Parathyroid adenoma (tissue), 2 donors: ENCODE measurements at regions not wholly inside any gene's neighbourhood (a gene's known extent, or its start where the extent isn't known, plus 50 kb on each side); places are given as distances from the start of the nearest gene placed in this dataset.

Experiments used
- H2AFZ ChIP-seq: fragments of 300-600 bp; sonication (generic); one replicate; pipeline ENCODE4 v1.7.0; 2017; ENCODE audit warnings: antibody characterized with exemption, mild to moderate bottlenecking
- H3K27ac ChIP-seq: fragments of 300-600 bp; sonication (generic); one replicate; pipeline ENCODE4 v1.7.0; 2017
- H3K27me3 ChIP-seq: fragments of 300-600 bp; sonication (generic); one replicate; pipeline ENCODE4 v1.7.0; 2017; ENCODE audit warnings: low read length; ENCODE audit not compliant: control insufficient read depth, insufficient read depth
- H3K36me3 ChIP-seq: fragments of 300-600 bp; sonication (generic); one replicate; pipeline ENCODE4 v1.7.0; 2017; ENCODE audit warnings: low read length; ENCODE audit not compliant: control insufficient read depth, insufficient read depth
- H3K4me1 ChIP-seq: fragments of 300-600 bp; sonication (generic); one replicate; pipeline ENCODE4 v1.7.0; 2017; ENCODE audit warnings: control low read depth
- H3K4me2 ChIP-seq: fragments of 300-600 bp; sonication (generic); one replicate; pipeline ENCODE4 v1.7.0; 2017; ENCODE audit warnings: low read length
- H3K4me3 ChIP-seq: fragments of 300-600 bp; sonication (generic); one replicate; pipeline ENCODE4 v1.7.0; 2017; ENCODE audit warnings: low read depth, low read length
- H3K79me2 ChIP-seq: fragments of 300-600 bp; sonication (generic); one replicate; pipeline ENCODE4 v1.7.0; 2017; ENCODE audit warnings: control low read depth
- H3K9ac ChIP-seq: fragments of 300-600 bp; sonication (generic); one replicate; pipeline ENCODE4 v1.7.0; 2017; ENCODE audit warnings: mild to moderate bottlenecking
- H3K9me3 ChIP-seq: fragments of 300-600 bp; sonication (generic); one replicate; pipeline ENCODE4 v1.7.0; 2017; ENCODE audit warnings: low read length; ENCODE audit not compliant: control insufficient read depth
- TF ChIP-seq, protein P1 (sequence below): fragments of 300-600 bp; sonication (generic); IDR thresholded peaks from one replicate; pipeline ENCODE4 v1.7.0; 2017; ENCODE audit warnings: antibody characterized with exemption, mild to moderate bottlenecking
- donor health status: primary hyperparathyroidism.

DNA sequence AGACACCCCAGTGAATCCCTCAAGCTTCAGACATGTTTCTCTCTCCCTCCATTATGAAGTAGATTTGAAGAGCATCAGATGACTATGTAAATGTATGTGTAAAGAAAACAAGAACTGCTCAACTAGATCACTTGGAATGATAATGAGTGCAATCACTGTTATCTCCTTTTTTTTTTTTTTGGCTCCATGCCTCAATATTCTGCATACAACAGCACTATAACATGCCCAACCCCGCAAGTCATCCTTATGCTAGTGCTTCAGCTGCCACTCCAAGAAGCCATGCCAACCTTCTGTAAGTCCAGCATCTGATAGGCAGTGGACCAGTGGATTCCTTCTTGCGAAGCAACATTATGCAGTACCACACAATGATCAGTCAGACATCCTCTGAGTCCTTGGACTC is 133.7 kb downstream of the TFPI2 start:
- Histone ChIP-seq H2AFZ (no peak overlapping the region), H3K27ac (no peak overlapping the region), H3K36me3 (no peaks in the 10 kb centered on the region), H3K4me3 (no peak overlapping the region), H3K9ac (no peak overlapping the region), H3K4me1 (no peaks in the 10 kb centered on the region), H3K4me2 (no peak overlapping the region), H3K27me3 (no peaks in the 10 kb centered on the region), H3K79me2 (no peaks in the 10 kb centered on the region), H3K9me3 (no peaks in the 10 kb centered on the region)
- TF ChIP-seq, protein P1, sequence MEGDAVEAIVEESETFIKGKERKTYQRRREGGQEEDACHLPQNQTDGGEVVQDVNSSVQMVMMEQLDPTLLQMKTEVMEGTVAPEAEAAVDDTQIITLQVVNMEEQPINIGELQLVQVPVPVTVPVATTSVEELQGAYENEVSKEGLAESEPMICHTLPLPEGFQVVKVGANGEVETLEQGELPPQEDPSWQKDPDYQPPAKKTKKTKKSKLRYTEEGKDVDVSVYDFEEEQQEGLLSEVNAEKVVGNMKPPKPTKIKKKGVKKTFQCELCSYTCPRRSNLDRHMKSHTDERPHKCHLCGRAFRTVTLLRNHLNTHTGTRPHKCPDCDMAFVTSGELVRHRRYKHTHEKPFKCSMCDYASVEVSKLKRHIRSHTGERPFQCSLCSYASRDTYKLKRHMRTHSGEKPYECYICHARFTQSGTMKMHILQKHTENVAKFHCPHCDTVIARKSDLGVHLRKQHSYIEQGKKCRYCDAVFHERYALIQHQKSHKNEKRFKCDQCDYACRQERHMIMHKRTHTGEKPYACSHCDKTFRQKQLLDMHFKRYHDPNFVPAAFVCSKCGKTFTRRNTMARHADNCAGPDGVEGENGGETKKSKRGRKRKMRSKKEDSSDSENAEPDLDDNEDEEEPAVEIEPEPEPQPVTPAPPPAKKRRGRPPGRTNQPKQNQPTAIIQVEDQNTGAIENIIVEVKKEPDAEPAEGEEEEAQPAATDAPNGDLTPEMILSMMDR = no peak

DNA sequence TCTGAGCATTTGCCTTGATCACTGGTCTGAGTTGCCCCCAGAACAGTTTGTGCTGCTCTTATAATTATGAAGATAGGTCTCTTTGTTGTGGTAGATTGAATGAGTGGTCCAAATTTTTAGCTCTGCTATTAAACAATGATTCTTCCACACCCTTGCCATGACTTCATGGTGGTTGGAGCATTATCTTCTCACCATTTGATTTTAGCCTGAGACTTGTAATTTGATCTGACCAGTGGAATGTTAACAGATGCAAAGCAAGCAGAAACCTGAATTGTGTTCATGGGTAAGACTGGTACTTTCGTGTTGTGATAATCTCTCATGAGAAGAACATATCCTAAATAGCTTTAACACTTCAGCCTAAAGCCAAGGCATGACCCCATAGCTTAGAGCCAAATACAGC is 139.1 kb downstream of the TFPI2 start:
- Histone ChIP-seq H3K27me3 (no peaks in the 10 kb centered on the region), H3K9me3 (no peaks in the 10 kb centered on the region), H3K4me3 (no peak overlapping the region), H3K36me3 (no peaks in the 10 kb centered on the region), H3K9ac (no peak overlapping the region), H3K27ac (no peak overlapping the region), H2AFZ (no peak overlapping the region), H3K4me2 (no peak overlapping the region), H3K4me1 (no peaks in the 10 kb centered on the region), H3K79me2 (no peaks in the 10 kb centered on the region)
- TF ChIP-seq, protein P1 = no peak

DNA sequence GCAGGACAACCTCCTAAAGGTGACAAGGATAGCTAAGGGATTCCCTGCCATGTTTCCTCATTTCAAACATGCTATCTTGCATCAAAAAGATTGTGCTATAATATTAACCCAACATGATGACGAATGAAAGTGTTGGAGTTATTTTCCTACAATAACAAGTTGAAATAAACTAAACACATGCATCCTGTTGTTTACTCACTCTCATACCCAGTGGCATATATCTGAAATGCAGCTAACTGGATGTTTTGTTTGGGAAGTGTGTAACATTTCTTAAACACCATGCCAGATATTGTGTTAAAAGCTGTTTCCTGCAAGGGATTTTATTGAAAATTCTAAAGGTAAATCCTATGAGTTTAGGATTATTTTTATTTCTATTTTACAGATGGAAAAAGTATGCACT is 139.6 kb downstream of the TFPI2 start:
- no peaks in the 10 kb centered on the region for H3K27me3 ChIP-seq
- H3K4me2 ChIP-seq = no peak overlapping the region
- H3K4me1 ChIP-seq = no peaks in the 10 kb centered on the region
- H3K79me2 ChIP-seq = no peaks in the 10 kb centered on the region
- TF ChIP-seq, protein P1 = no peak
- H2AFZ ChIP-seq = no peak overlapping the region
- no peak overlapping the region for H3K4me3 ChIP-seq
- H3K9ac ChIP-seq = no peak overlapping the region
- no peak overlapping the region for H3K27ac ChIP-seq
- H3K36me3 ChIP-seq = no peaks in the 10 kb centered on the region
- no peaks in the 10 kb centered on the region for H3K9me3 ChIP-seq

DNA sequence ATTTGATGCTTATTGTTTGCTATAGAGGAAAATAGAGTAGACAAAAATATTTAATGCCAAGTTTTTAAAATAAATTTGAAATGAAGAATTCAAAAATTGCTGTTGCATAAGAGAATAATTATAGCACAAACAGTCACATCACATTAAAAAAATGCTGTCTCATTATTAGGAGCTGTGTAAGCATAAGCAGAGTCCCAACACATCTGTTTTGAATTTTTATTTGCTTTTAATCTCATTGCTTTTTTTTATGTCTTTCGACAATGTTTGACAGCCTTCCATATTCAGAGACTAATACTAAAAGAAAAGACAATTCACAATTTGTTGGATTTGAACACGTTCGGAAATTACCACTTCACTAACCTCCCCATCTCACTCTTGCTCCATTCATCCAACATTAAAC is 143.5 kb downstream of the TFPI2 start:
- H3K36me3 ChIP-seq = no peaks in the 10 kb centered on the region
- H3K27me3 ChIP-seq = no peaks in the 10 kb centered on the region
- H3K79me2 ChIP-seq = no peaks in the 10 kb centered on the region
- H3K4me2 ChIP-seq = no peak overlapping the region
- no peak overlapping the region for H3K27ac ChIP-seq
- no peaks in the 10 kb centered on the region for H3K9me3 ChIP-seq
- TF ChIP-seq, protein P1 = no peak
- H2AFZ ChIP-seq = no peak overlapping the region
- no peak overlapping the region for H3K4me3 ChIP-seq
- no peak overlapping the region for H3K9ac ChIP-seq
- H3K4me1 ChIP-seq = no peaks in the 10 kb centered on the region

DNA sequence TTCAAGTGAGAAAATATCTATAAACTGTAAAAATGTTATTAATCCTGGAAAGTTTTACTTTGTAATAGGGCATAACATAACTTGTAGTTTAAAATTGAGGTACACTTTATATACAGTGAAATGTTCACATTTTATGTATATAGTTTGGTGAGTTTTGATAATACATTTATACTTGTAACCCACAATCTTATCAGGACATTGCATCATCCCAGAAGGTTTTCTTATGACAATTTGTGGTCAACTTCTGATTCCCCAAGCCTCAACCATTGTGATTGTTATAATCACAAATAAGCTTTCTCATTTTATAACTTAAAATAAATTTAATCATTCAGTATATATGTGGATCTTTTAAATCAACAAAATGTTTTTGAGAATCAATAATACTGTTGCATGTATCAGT is 151.1 kb downstream of the TFPI2 start:
- Histone ChIP-seq H3K9me3 (no peaks in the 10 kb centered on the region), H2AFZ (no peak overlapping the region), H3K4me1 (no peaks in the 10 kb centered on the region), H3K4me2 (no peak overlapping the region), H3K27ac (no peak overlapping the region), H3K9ac (no peak overlapping the region), H3K79me2 (no peaks in the 10 kb centered on the region), H3K4me3 (no peak overlapping the region), H3K27me3 (no peaks in the 10 kb centered on the region), H3K36me3 (no peaks in the 10 kb centered on the region)
- TF ChIP-seq, protein P1 = no peak
